A673 (cell line): ENCODE measurements at regions not wholly inside any gene's neighbourhood (a gene's known extent, or its start where the extent isn't known, plus 50 kb on each side); places are given as distances from the start of the nearest gene placed in this dataset.

Experiments used
- BruUV-seq: library from RNA; stranded (reverse); fragments of 400-500 nt; replicated peaks from 2 replicates; lab custom pipeline; 2021; lab: Mats Ljungman, UMichigan
- CTCF ChIA-PET: fragments of 300-600 bp; sonication (Branson Sonifier 250); formaldehyde crosslinking; loops from one replicate; lab custom pipeline; 2022; ENCODE audit warnings: antibody characterized with exemption; lab: Charles Lee
- POLR2A ChIA-PET: fragments of 300-600 bp; sonication (Branson Sonifier 250); formaldehyde crosslinking; loops from one replicate; lab custom pipeline; 2022; ENCODE audit warnings: antibody characterized with exemption; ENCODE audit not compliant: low non-redundant PET; lab: Charles Lee
- DNase-seq: peaks from one replicate; pipeline ENCODE4 v3.0.0-alpha.2; 2015; ENCODE audit warnings: low spot score
- H3K27ac ChIP-seq: fragments of 200-600 bp; sonication (generic); 2 replicates; pipeline ENCODE4 v1.5.1; 2016; ENCODE audit warnings: mixed run types, low read depth, mild to moderate bottlenecking, mixed read lengths, antibody characterized with exemption, low read length; ENCODE audit not compliant: poor library complexity, severe bottlenecking
- H3K27me3 ChIP-seq: fragments of 200-600 bp; sonication (generic); replicated peaks from 2 replicates; pipeline ENCODE4 v1.6.1; 2017; ENCODE audit warnings: mixed run types, low read depth, mild to moderate bottlenecking, mixed read lengths, antibody characterized with exemption, low read length; ENCODE audit not compliant: insufficient read depth, poor library complexity
- H3K36me3 ChIP-seq: fragments of 200-600 bp; sonication (generic); 2 replicates; pipeline ENCODE4 v1.6.1; 2016; ENCODE audit warnings: mixed run types, mild to moderate bottlenecking, mixed read lengths, antibody characterized with exemption, low read length; ENCODE audit not compliant: insufficient read depth, poor library complexity, severe bottlenecking
- H3K4me1 ChIP-seq: fragments of 200-600 bp; sonication (generic); 2 replicates; pipeline ENCODE4 v1.6.1; 2017; ENCODE audit warnings: mixed run types, mild to moderate bottlenecking, mixed read lengths, antibody characterized with exemption, low read length; ENCODE audit not compliant: insufficient read depth, poor library complexity, severe bottlenecking
- H3K4me3 ChIP-seq: fragments of 200-600 bp; sonication (generic); 2 replicates; pipeline ENCODE4 v1.5.1; 2016; ENCODE audit warnings: low read depth, mixed run types, mild to moderate bottlenecking, mixed read lengths, low read length; ENCODE audit not compliant: poor library complexity, severe bottlenecking
- H3K9me3 ChIP-seq: fragments of 200-600 bp; sonication (generic); 2 replicates; pipeline ENCODE4 v1.6.1; 2016; ENCODE audit warnings: mixed run types, low read depth, mild to moderate bottlenecking, mixed read lengths, antibody characterized with exemption, low read length; ENCODE audit not compliant: poor library complexity, severe bottlenecking
- CTCF ChIP-seq: fragments of 300-800, 200-600 bp; sonication (generic); conservative IDR thresholded peaks from 2 replicates; pipeline ENCODE4 v1.5.1; 2017; ENCODE audit warnings: low read depth, mild to moderate bottlenecking, antibody characterized with exemption, low read length, moderate library complexity, mixed read lengths
- EZH2 ChIP-seq: fragments of 200-600 bp; sonication (generic); IDR thresholded peaks from 2 replicates; pipeline ENCODE4 v1.6.1; 2017; ENCODE audit warnings: borderline replicate concordance, low read depth, mild to moderate bottlenecking, mixed read lengths, antibody characterized with exemption, low read length; ENCODE audit not compliant: poor library complexity, severe bottlenecking
- intact Hi-C: fragments of 100-400 bp; cut with micrococcal nuclease; formaldehyde crosslinking; loops from one replicate; pipeline ENCODE4 v1.10.0; 2022; ENCODE audit not compliant: unreplicated experiment

- POLR2A ChIA-PET, result no interaction called here
- no peaks in the 10 kb centered on the region for H3K9me3 ChIP-seq
- intact Hi-C loops, result no loop called here
Observed at GRCh38 chr7:26616235-26616634, 248.2 kb downstream of the SKAP2 start.

GRCh38 chr7:26617066-26617465 lies 247.3 kb downstream of the SKAP2 start:
- Histone ChIP-seq H3K4me3 (no peak overlapping the region), H3K27me3 (no peaks in the 10 kb centered on the region), H3K27ac (no peak overlapping the region), H3K4me1 (no peaks in the 10 kb centered on the region), H3K36me3 (no peaks in the 10 kb centered on the region), H3K9me3 (no peaks in the 10 kb centered on the region)
- intact Hi-C loops, result no loop called here
- ChIA-PET CTCF (no interaction called here), POLR2A (no interaction called here)
- TF ChIP-seq EZH2 (no peak), CTCF (no peak)
- no peak for DNase-seq
- BruUV-seq, result no TSS peak

More at GRCh38 chr7:26616235-26616634, 248.2 kb downstream of the SKAP2 start:
- Histone ChIP-seq H3K27me3 (no peaks in the 10 kb centered on the region), H3K27ac (no peak overlapping the region), H3K4me3 (no peak overlapping the region), H3K4me1 (no peaks in the 10 kb centered on the region), H3K36me3 (no peaks in the 10 kb centered on the region)
- TF ChIP-seq CTCF (no peak), EZH2 (no peak)
- DNase-seq, result no peak
- BruUV-seq, result no TSS peak
- CTCF ChIA-PET, result no interaction called here
